MM.1S (cell line): ENCODE measurements at regions not wholly inside any gene's neighbourhood (a gene's known extent, or its start where the extent isn't known, plus 50 kb on each side); places are given as distances from the start of the nearest gene placed in this dataset.

Source experiments
- DNase-seq: peaks from one replicate; pipeline ENCODE4 v3.0.0-alpha.2; 2015
- H2AFZ ChIP-seq: fragments of 300-600 bp; sonication (generic); 2 replicates; pipeline ENCODE4 v1.6.0; 2016; ENCODE audit warnings: antibody characterized with exemption, low read length
- H3F3A ChIP-seq: fragments of 300-600 bp; sonication (generic); 2 replicates; pipeline ENCODE4 v1.6.1; 2016; ENCODE audit warnings: mild to moderate bottlenecking, antibody characterized with exemption, low read length, moderate library complexity, mixed read lengths; ENCODE audit not compliant: insufficient read depth
- H3K27ac ChIP-seq: fragments of 300-600 bp; sonication (generic); 2 replicates; pipeline ENCODE4 v1.5.1; 2016; ENCODE audit warnings: mild to moderate bottlenecking, low read length
- H3K27me3 ChIP-seq: fragments of 300-600 bp; sonication (generic); replicated peaks from 2 replicates; pipeline ENCODE4 v1.6.0; 2016; ENCODE audit warnings: low read length; ENCODE audit not compliant: insufficient read depth
- H3K36me3 ChIP-seq: fragments of 300-600 bp; sonication (generic); replicated peaks from 2 replicates; pipeline ENCODE4 v1.6.1; 2016; ENCODE audit warnings: mild to moderate bottlenecking, low read length, mixed read lengths; ENCODE audit not compliant: insufficient read depth
- H3K4me1 ChIP-seq: fragments of 300-600 bp; sonication (generic); 2 replicates; pipeline ENCODE4 v1.6.1; 2016; ENCODE audit warnings: low read length, mixed read lengths
- H3K4me2 ChIP-seq: fragments of 300-600 bp; sonication (generic); 2 replicates; pipeline ENCODE4 v1.6.0; 2016; ENCODE audit warnings: low read depth, low read length
- H3K4me3 ChIP-seq: fragments of 300-600 bp; sonication (generic); 2 replicates; pipeline ENCODE4 v1.5.1; 2016; ENCODE audit warnings: low read length, mixed read lengths
- H3K79me2 ChIP-seq: fragments of 300-600 bp; sonication (generic); 2 replicates; pipeline ENCODE4 v1.6.1; 2016; ENCODE audit warnings: mixed run types, low read length, mixed read lengths
- H3K9ac ChIP-seq: fragments of 300-600 bp; sonication (generic); 2 replicates; pipeline ENCODE4 v1.6.1; 2016; ENCODE audit warnings: low read length, mixed read lengths
- H3K9me2 ChIP-seq: fragments of 300-600 bp; sonication (generic); replicated peaks from 2 replicates; pipeline ENCODE4 v1.6.1; 2016; ENCODE audit warnings: mild to moderate bottlenecking, low read length, mixed read lengths; ENCODE audit not compliant: insufficient read depth
- H3K9me3 ChIP-seq: fragments of 300-600 bp; sonication (generic); replicated peaks from 2 replicates; pipeline ENCODE4 v1.6.1; 2016; ENCODE audit warnings: mild to moderate bottlenecking, low read length, mixed read lengths; ENCODE audit not compliant: insufficient read depth
- H4K20me1 ChIP-seq: fragments of 300-600 bp; sonication (generic); 2 replicates; pipeline ENCODE4 v1.6.1; 2016; ENCODE audit warnings: mild to moderate bottlenecking, low read length, moderate library complexity, mixed read lengths; ENCODE audit not compliant: insufficient read depth
- CTCF ChIP-seq: fragments of 300-600 bp; sonication (generic); IDR thresholded peaks from 2 replicates; pipeline ENCODE4 v1.5.1; 2016; ENCODE audit warnings: antibody characterized with exemption, low read length, mixed read lengths
- EZH2 ChIP-seq: fragments of 300-600 bp; sonication (generic); optimal IDR thresholded peaks from 2 replicates; pipeline ENCODE3; 2017; ENCODE audit warnings: low read depth, mild to moderate bottlenecking, antibody characterized with exemption, low read length, mixed read lengths
- EZH2phosphoT487 ChIP-seq: fragments of 300-600 bp; sonication (generic); IDR thresholded peaks from 2 replicates; pipeline ENCODE4 v1.6.1; 2018; ENCODE audit warnings: antibody characterized with exemption, low read length

- Histone ChIP-seq H3K4me1 (no peaks in the 10 kb centered on the region), H2AFZ (no peak overlapping the region), H3K27me3 (peaks cover 10% of the 10 kb centered on the region; the same call in 1 of the 2 replicates), H3F3A (no peaks in the 10 kb centered on the region), H3K9ac (no peak overlapping the region), H3K4me3 (no peak overlapping the region), H3K79me2 (no peaks in the 10 kb centered on the region), H3K4me2 (no peak overlapping the region), H3K9me3 (no peaks in the 10 kb centered on the region), H3K27ac (no peak overlapping the region), H3K9me2 (no peaks in the 10 kb centered on the region), H4K20me1 (no peaks in the 10 kb centered on the region), H3K36me3 (no peaks in the 10 kb centered on the region)
- no peak for DNase-seq
- TF ChIP-seq CTCF (no peak), EZH2 (no peak), EZH2phosphoT487 (no peak)
These were observed 64.6 kb upstream of the PCBD1 start for GRCh38 chr10:70952921-70953320.

- Histone ChIP-seq H3F3A (no peaks in the 10 kb centered on the region), H3K27me3 (peaks cover 10% of the 10 kb centered on the region; the same call in 1 of the 2 replicates), H3K36me3 (no peaks in the 10 kb centered on the region), H3K9me2 (no peaks in the 10 kb centered on the region), H3K9me3 (no peaks in the 10 kb centered on the region), H2AFZ (no peak overlapping the region), H4K20me1 (no peaks in the 10 kb centered on the region), H3K79me2 (no peaks in the 10 kb centered on the region), H3K4me1 (no peaks in the 10 kb centered on the region), H3K27ac (no peak overlapping the region), H3K9ac (no peak overlapping the region), H3K4me2 (no peak overlapping the region), H3K4me3 (no peak overlapping the region)
- TF ChIP-seq EZH2phosphoT487, result no peak
- no peak for TF ChIP-seq CTCF
- no peak for TF ChIP-seq EZH2
- no peak for DNase-seq
These were observed 66.2 kb upstream of the PCBD1 start for GRCh38 chr10:70954381-70955176.

GRCh38 chr10:70956029-70956759 lies 67.8 kb upstream of the PCBD1 start:
- no peak overlapping the region for H3K27ac ChIP-seq
- H3F3A ChIP-seq, result no peaks in the 10 kb centered on the region
- no peaks in the 10 kb centered on the region for H3K4me1 ChIP-seq
- H3K4me3 ChIP-seq, result no peak overlapping the region
- H3K9ac ChIP-seq, result no peak overlapping the region
- no peaks in the 10 kb centered on the region for H3K9me3 ChIP-seq
- no peak for TF ChIP-seq EZH2phosphoT487
- TF ChIP-seq CTCF, result no peak
- TF ChIP-seq EZH2, result no peak
- H3K79me2 ChIP-seq, result no peaks in the 10 kb centered on the region
- no peak for DNase-seq
- no peaks in the 10 kb centered on the region for H4K20me1 ChIP-seq
- no peaks in the 10 kb centered on the region for H3K9me2 ChIP-seq
- H3K4me2 ChIP-seq, result no peak overlapping the region
- H3K27me3 ChIP-seq, result peaks cover 10% of the 10 kb centered on the region; the same call in 1 of the 2 replicates
- no peaks in the 10 kb centered on the region for H3K36me3 ChIP-seq
- H2AFZ ChIP-seq, result no peak overlapping the region
